ENCODE measurements at regions not wholly inside any gene's neighbourhood (a gene's known extent, or its start where the extent isn't known, plus 50 kb on each side); places are given as distances from the start of the nearest gene placed in this dataset.

DNA sequence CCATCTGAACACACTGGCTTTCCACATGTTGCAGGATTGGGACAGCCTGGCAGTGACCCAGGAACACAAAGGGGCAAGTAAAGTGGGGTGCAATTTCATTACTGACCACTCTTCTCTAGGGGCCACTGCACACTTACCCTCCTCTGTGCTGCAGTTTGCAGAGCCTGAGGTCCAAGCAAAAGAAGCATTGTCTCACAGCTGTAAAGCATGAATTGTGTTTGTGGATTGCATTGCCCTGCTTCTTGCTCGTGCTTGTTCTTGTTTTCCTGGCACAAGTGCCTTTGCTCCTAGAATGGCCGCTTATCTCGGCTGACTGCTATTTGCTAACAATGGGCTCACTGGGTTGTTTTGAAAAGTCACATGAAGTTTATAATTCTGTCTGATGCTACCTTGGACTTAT is 209.1 kb upstream of the JADE1 start:
- no peak for TF ChIP-seq CTCF (IDR thresholded peaks at IDR 0.05; ENCODE audit: borderline replicate concordance, control extremely low read depth, extremely low read depth, insufficient read depth, missing control alignments)
- in situ Hi-C loops (cut with MboI; ENCODE audit: low sequenced_read_pairs, unreplicated experiment) = no loop called here
- no peak for DNase-seq (ENCODE audit: low spot score)

GRCh38 chr4:128597500-128597899 is 212.0 kb upstream of the JADE1 start:
- DNase-seq (ENCODE audit: low spot score) = no peak
- in situ Hi-C loops (cut with MboI; ENCODE audit: low sequenced_read_pairs, unreplicated experiment) = no loop called here
- no peak for TF ChIP-seq CTCF (IDR thresholded peaks at IDR 0.05; ENCODE audit: borderline replicate concordance, control extremely low read depth, extremely low read depth, insufficient read depth, missing control alignments)

- no peak for DNase-seq (ENCODE audit: low spot score)
- in situ Hi-C loops (cut with MboI; ENCODE audit: low sequenced_read_pairs, unreplicated experiment) = no loop called here
- TF ChIP-seq CTCF (IDR thresholded peaks at IDR 0.05; ENCODE audit: borderline replicate concordance, control extremely low read depth, extremely low read depth, insufficient read depth, missing control alignments) = no peak
Measured at GRCh38 chr4:128596853-128597252, 212.6 kb upstream of the JADE1 start.

DNA sequence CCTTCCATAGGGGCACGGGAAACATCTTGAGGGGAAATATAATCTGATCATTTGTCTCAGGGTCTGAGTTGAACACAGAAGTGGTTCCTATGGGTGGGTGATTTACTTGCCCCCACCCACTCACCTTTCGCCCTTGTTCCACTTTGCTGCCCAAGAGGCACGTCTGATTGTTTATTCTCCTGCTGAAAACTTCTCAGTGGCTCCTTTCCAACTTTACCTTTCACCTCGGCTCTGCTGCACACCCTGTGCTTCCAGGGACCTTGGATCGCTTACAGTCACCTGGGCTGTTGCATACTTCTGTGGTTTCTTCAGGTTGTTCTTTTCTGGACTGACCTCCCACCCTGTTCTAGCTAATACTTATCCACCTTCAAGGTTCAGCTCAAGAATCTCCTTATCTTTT is 213.4 kb upstream of the JADE1 start:
- TF ChIP-seq CTCF (IDR thresholded peaks at IDR 0.05; ENCODE audit: borderline replicate concordance, control extremely low read depth, extremely low read depth, insufficient read depth, missing control alignments) = no peak
- in situ Hi-C loops (cut with MboI; ENCODE audit: low sequenced_read_pairs, unreplicated experiment) = no loop called here

DNA sequence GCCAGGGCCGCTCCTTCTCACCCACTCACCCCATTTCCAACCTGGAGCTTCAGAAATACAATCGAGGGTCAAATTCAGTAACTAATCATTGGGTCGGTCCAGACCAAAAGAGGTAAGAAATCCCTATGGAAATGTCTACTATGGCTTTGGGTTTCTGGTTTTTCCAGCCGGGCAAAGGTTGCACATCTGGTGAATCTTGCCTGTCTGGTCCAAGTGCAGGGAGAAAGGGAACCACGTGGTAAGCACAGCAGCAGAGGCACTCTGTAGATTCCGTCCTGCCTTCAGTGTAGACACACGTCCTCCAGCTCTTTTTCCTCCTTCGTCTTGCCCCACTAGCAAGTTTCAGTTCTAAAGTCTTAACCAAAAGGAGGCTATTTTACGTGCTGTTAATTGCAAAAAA is 218.0 kb upstream of the JADE1 start:
- in situ Hi-C loops (cut with MboI; ENCODE audit: low sequenced_read_pairs, unreplicated experiment) = no loop called here
- no peak for DNase-seq (ENCODE audit: low spot score)
- TF ChIP-seq CTCF (IDR thresholded peaks at IDR 0.05; ENCODE audit: borderline replicate concordance, control extremely low read depth, extremely low read depth, insufficient read depth, missing control alignments) = no peak

More for the DNA sequence above, 213.4 kb upstream of the JADE1 start:
- no peak for DNase-seq (ENCODE audit: low spot score)

DNA sequence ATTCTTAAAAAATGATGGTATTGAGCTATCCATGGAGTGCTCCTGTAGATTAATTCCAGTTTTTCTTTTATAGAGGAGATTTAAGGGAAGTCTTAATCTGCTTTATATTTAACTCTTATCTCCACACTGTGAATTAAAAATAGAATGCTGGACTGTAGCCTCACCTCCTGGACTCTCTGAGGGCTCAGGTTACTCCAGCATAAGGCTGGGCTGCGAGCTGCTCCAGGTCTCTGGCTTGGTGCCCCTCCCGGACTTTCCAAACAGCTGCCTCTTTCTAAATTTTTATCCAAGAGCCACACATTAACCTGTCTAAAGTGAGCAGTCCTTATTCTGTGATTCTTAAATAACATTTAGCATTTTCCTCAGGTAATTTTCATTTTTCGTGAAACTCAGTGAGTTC is 218.7 kb upstream of the JADE1 start:
- no peak for TF ChIP-seq CTCF (IDR thresholded peaks at IDR 0.05; ENCODE audit: borderline replicate concordance, control extremely low read depth, extremely low read depth, insufficient read depth, missing control alignments)
- DNase-seq (ENCODE audit: low spot score) = no peak
- in situ Hi-C loops (cut with MboI; ENCODE audit: low sequenced_read_pairs, unreplicated experiment) = no loop called here
